ENCODE measurements at regions not wholly inside any gene's neighbourhood (a gene's known extent, or its start where the extent isn't known, plus 50 kb on each side); places are given as distances from the start of the nearest gene placed in this dataset.

- POLR2A ChIA-PET: no interaction called here
- dilution Hi-C loops (cut with MboI; ENCODE audit: extremely low pct_ligation_motif_present, low sequenced_read_pairs): no loop called here
Measured at GRCh38 chr1:101653482-101653946, 343.2 kb downstream of the OLFM3 start.

GRCh38 chr1:101664726-101665125 lies 332.0 kb downstream of the OLFM3 start:
- H3K4me1 ChIP-seq (ENCODE audit: control insufficient read depth, extremely low read depth, insufficient read depth, low read length): no peaks in the 10 kb centered on the region
- no peaks in the 10 kb centered on the region for H3K9me1 ChIP-seq (replicated peaks; ENCODE audit: control insufficient read depth, extremely low read depth, insufficient read depth, low read length)
- H2AFZ ChIP-seq (ENCODE audit: low read depth, low read length): no peak overlapping the region
- no peaks in the 10 kb centered on the region for H3K36me3 ChIP-seq (ENCODE audit: control insufficient read depth in 2 of 2, extremely low read depth in 1 of 2, insufficient read depth in 2 of 2, low read length in 2 of 2)
- no peaks in the 10 kb centered on the region for H3K9me3 ChIP-seq (replicated peaks; ENCODE audit: control insufficient read depth, insufficient read depth, low read length)
- no TSS peak for BruUV-seq (replicated peaks)
- FAIRE-seq: no peak
- H3K27ac ChIP-seq (ENCODE audit: insufficient read depth, low read depth, low read length): no peak overlapping the region
- POLR2A ChIA-PET: no interaction called here
- TF ChIP-seq JUN (IDR thresholded peaks at IDR 0.05; ENCODE audit: borderline replicate concordance, insufficient read depth, insufficient read length, low read depth) (no peak), GATA2 (IDR thresholded peaks at IDR 0.05; ENCODE audit: insufficient read depth, insufficient read length, low read depth, low read length) (no peak), CTCF (IDR thresholded peaks at IDR 0.05; ENCODE audit: extremely low read depth in 1 of 2, insufficient read depth in 1 of 2, low read depth in 1 of 2, low read length in 2 of 2) (no peak), FOS (IDR thresholded peaks at IDR 0.05; ENCODE audit: borderline replicate concordance, insufficient read depth, low read length) (no peak), POLR2A (IDR thresholded peaks at IDR 0.05; ENCODE audit: low read depth, low read length) (no peak), EZH2 (IDR thresholded peaks at IDR 0.05; ENCODE audit: borderline replicate concordance, low read depth, low read length, severe bottlenecking) (no peak), MYC (IDR thresholded peaks at IDR 0.05; ENCODE audit: low read depth, low read length) (no peak), POLR2AphosphoS5 (IDR thresholded peaks at IDR 0.05; ENCODE audit: insufficient read depth, low read depth, low read length) (no peak)
- TF ChIP-seq, protein P1, sequence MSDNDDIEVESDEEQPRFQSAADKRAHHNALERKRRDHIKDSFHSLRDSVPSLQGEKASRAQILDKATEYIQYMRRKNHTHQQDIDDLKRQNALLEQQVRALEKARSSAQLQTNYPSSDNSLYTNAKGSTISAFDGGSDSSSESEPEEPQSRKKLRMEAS (IDR thresholded peaks at IDR 0.05; ENCODE audit: insufficient read depth, insufficient read length): no peak
- H4K20me1 ChIP-seq (replicated peaks; ENCODE audit: control insufficient read depth, extremely low read depth, insufficient read depth, low read length): no peaks in the 10 kb centered on the region
- no peak for DNase-seq (ENCODE audit: low read depth, low spot score)
- H3K79me2 ChIP-seq (ENCODE audit: control insufficient read depth, insufficient read depth, low read length): no peaks in the 10 kb centered on the region
- no peaks in the 10 kb centered on the region for H3K27me3 ChIP-seq (ENCODE audit: control insufficient read depth in 2 of 2, insufficient read depth in 2 of 2, low read length in 2 of 2)
- H3K4me2 ChIP-seq (ENCODE audit: insufficient read depth, low read length): no peak overlapping the region
- intact Hi-C loops (cut with micrococcal nuclease): no loop called here
- H3K9ac ChIP-seq (replicated peaks; ENCODE audit: extremely low read depth, insufficient read depth, low read length): no peak overlapping the region
- H3K4me3 ChIP-seq (replicated peaks in 1 of 3; ENCODE audit: insufficient read depth in 1 of 3, low read depth in 1 of 3, low read length in 3 of 3): no peak overlapping the region
- dilution Hi-C loops (cut with MboI; ENCODE audit: extremely low pct_ligation_motif_present, low sequenced_read_pairs): no loop called here
- CTCF ChIA-PET: interaction anchor here (0.9 to 2.8 kb wide), 4 partner anchors 11 to 115 kb away, joined by 3 to 8 read pairs (median 4); no protein-coding TSS in a partner anchor

More at GRCh38 chr1:101653482-101653946, 343.2 kb downstream of the OLFM3 start:
- Histone ChIP-seq H3K4me3 (replicated peaks in 1 of 3; ENCODE audit: insufficient read depth in 1 of 3, low read depth in 1 of 3, low read length in 3 of 3) (no peak overlapping the region), H3K4me2 (ENCODE audit: insufficient read depth, low read length) (no peak overlapping the region), H3K9me3 (replicated peaks; ENCODE audit: control insufficient read depth, insufficient read depth, low read length) (no peaks in the 10 kb centered on the region), H2AFZ (ENCODE audit: low read depth, low read length) (no peak overlapping the region), H3K4me1 (ENCODE audit: control insufficient read depth, extremely low read depth, insufficient read depth, low read length) (no peaks in the 10 kb centered on the region), H4K20me1 (replicated peaks; ENCODE audit: control insufficient read depth, extremely low read depth, insufficient read depth, low read length) (no peaks in the 10 kb centered on the region), H3K9me1 (replicated peaks; ENCODE audit: control insufficient read depth, extremely low read depth, insufficient read depth, low read length) (no peaks in the 10 kb centered on the region), H3K27ac (ENCODE audit: insufficient read depth, low read depth, low read length) (no peak overlapping the region), H3K27me3 (ENCODE audit: control insufficient read depth in 2 of 2, insufficient read depth in 2 of 2, low read length in 2 of 2) (peaks cover 2 to 8% of the 10 kb centered on the region in 2 experiments), H3K9ac (replicated peaks; ENCODE audit: extremely low read depth, insufficient read depth, low read length) (no peak overlapping the region), H3K79me2 (ENCODE audit: control insufficient read depth, insufficient read depth, low read length) (no peaks in the 10 kb centered on the region), H3K36me3 (ENCODE audit: control insufficient read depth in 2 of 2, extremely low read depth in 1 of 2, insufficient read depth in 2 of 2, low read length in 2 of 2) (no peaks in the 10 kb centered on the region)
- BruUV-seq (replicated peaks): no TSS peak
- intact Hi-C loops (cut with micrococcal nuclease): loop anchor here (1.0 to 5.0 kb wide), 2 partner anchors 781 to 1319 kb away; no protein-coding TSS in a partner anchor
- DNase-seq (ENCODE audit: low read depth, low spot score) (peak; percentile 39), FAIRE-seq (peak; percentile 8)
- TF ChIP-seq FOS (IDR thresholded peaks at IDR 0.05; ENCODE audit: borderline replicate concordance, insufficient read depth, low read length): no peak
- no peak for TF ChIP-seq POLR2A (IDR thresholded peaks at IDR 0.05; ENCODE audit: low read depth, low read length)
- TF ChIP-seq CTCF (IDR thresholded peaks at IDR 0.05; ENCODE audit: extremely low read depth in 1 of 2, insufficient read depth in 1 of 2, low read depth in 1 of 2, low read length in 2 of 2): peak; percentile 48 to 54
- CTCF ChIA-PET: interaction anchor here (0.6 to 3.8 kb wide), 16 partner anchors 9 to 1861 kb away, joined by 3 to 36 read pairs (median 4); no protein-coding TSS in a partner anchor
